HL-60 (cell line): ENCODE measurements at regions not wholly inside any gene's neighbourhood (a gene's known extent, or its start where the extent isn't known, plus 50 kb on each side); places are given as distances from the start of the nearest gene placed in this dataset.

Experiments
- DNase-seq, 2 experiments: peaks; one replicate each; pipeline ENCODE4 v3.0.0-alpha.2; 2010 to 2020; ENCODE audit warnings: low read depth in 1 of 2, low spot score in 1 of 2
- H3K27ac ChIP-seq: fragments of 250-450 bp; sonication (Bioruptor Pico); replicated peaks from 2 replicates; pipeline ENCODE4 v1.5.1; 2020; ENCODE audit warnings: mild to moderate bottlenecking, moderate library complexity
- H3K27me3 ChIP-seq: fragments of 250-450 bp; sonication (Bioruptor Pico); 2 replicates; pipeline ENCODE4 v1.5.1; 2021; ENCODE audit warnings: mild to moderate bottlenecking, moderate library complexity; ENCODE audit not compliant: insufficient read depth, poor library complexity, severe bottlenecking
- H3K4me3 ChIP-seq: replicated peaks from 2 replicates; pipeline ENCODE4 v1.5.1; 2011; ENCODE audit warnings: mild to moderate bottlenecking, control low read depth, low read length; ENCODE audit not compliant: insufficient read depth
- CTCF ChIP-seq: IDR thresholded peaks from one replicate; pipeline ENCODE4 v1.5.1; 2011; ENCODE audit warnings: low read length, control low read depth, inconsistent platforms; ENCODE audit not compliant: insufficient read depth
- GABPA ChIP-seq: IDR thresholded peaks from 2 replicates; pipeline ENCODE4 v1.6.1; 2012; ENCODE audit warnings: low read depth
- POLR2AphosphoS5 ChIP-seq: IDR thresholded peaks from 2 replicates; pipeline ENCODE4 v1.6.1; 2012; ENCODE audit warnings: low read depth
- REST ChIP-seq: IDR thresholded peaks from 2 replicates; pipeline ENCODE4 v1.6.1; 2012; ENCODE audit warnings: low read depth; ENCODE audit not compliant: insufficient replicate concordance
- SPI1 ChIP-seq: IDR thresholded peaks from 2 replicates; pipeline ENCODE4 v1.6.1; 2012; ENCODE audit warnings: low read depth, mild to moderate bottlenecking, borderline replicate concordance

- DNase-seq: no peak
- no peak for TF ChIP-seq GABPA
- no peak for TF ChIP-seq SPI1
- TF ChIP-seq CTCF: no peak
- no peak for TF ChIP-seq POLR2AphosphoS5
- TF ChIP-seq REST: no peak
- H3K27ac ChIP-seq: no peak overlapping the region
- no peak overlapping the region for H3K4me3 ChIP-seq
- H3K27me3 ChIP-seq: no peaks in the 10 kb centered on the region
Observed at GRCh38 chr20:47406849-47407682, 50.6 kb upstream of the ZMYND8 start.

GRCh38 chr20:47411161-47411560, 54.7 kb upstream of the ZMYND8 start:
- DNase-seq: no peak
- H3K27me3 ChIP-seq: no peaks in the 10 kb centered on the region
- no peak overlapping the region for H3K4me3 ChIP-seq
- TF ChIP-seq REST (no peak), SPI1 (no peak), POLR2AphosphoS5 (no peak), CTCF (no peak), GABPA (no peak)
- H3K27ac ChIP-seq: no peak overlapping the region

GRCh38 chr20:47412083-47412482, 55.6 kb upstream of the ZMYND8 start:
- DNase-seq: no peak
- Histone ChIP-seq H3K27me3 (no peaks in the 10 kb centered on the region), H3K4me3 (no peak overlapping the region), H3K27ac (no peak overlapping the region)
- TF ChIP-seq SPI1: no peak
- no peak for TF ChIP-seq CTCF
- TF ChIP-seq REST: no peak
- no peak for TF ChIP-seq POLR2AphosphoS5
- no peak for TF ChIP-seq GABPA
